HG02571 (cell line): ENCODE measurements at regions not wholly inside any gene's neighbourhood (a gene's known extent, or its start where the extent isn't known, plus 50 kb on each side); places are given as distances from the start of the nearest gene placed in this dataset.

ENCODE experiments used
- ATAC-seq: cut with Tn5 transposase; IDR thresholded peaks from one replicate; pipeline ENCODE4 v1.9.1; 2021; ENCODE audit warnings: mild to moderate bottlenecking, moderate library complexity; ENCODE audit not compliant: unreplicated experiment

DNA sequence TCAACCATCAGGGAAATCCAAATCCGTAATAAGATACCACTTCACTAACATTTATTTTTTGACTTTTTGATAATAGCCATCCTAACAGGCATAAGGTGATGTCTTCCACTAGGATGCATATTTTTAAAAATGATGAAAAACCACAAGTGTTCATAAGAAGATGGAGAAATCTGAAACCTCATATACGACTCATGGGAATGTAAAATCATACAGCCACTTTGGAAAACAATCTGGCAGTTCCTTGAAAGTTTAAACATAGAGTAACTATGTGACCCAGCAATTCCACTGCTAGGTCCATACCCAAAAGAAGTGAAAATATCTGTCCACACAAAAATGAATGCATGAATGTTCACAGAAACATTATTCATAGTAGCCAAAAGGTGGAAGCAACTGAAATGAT lies 431.0 kb downstream of the ENC1 start:
- no peak for ATAC-seq

DNA sequence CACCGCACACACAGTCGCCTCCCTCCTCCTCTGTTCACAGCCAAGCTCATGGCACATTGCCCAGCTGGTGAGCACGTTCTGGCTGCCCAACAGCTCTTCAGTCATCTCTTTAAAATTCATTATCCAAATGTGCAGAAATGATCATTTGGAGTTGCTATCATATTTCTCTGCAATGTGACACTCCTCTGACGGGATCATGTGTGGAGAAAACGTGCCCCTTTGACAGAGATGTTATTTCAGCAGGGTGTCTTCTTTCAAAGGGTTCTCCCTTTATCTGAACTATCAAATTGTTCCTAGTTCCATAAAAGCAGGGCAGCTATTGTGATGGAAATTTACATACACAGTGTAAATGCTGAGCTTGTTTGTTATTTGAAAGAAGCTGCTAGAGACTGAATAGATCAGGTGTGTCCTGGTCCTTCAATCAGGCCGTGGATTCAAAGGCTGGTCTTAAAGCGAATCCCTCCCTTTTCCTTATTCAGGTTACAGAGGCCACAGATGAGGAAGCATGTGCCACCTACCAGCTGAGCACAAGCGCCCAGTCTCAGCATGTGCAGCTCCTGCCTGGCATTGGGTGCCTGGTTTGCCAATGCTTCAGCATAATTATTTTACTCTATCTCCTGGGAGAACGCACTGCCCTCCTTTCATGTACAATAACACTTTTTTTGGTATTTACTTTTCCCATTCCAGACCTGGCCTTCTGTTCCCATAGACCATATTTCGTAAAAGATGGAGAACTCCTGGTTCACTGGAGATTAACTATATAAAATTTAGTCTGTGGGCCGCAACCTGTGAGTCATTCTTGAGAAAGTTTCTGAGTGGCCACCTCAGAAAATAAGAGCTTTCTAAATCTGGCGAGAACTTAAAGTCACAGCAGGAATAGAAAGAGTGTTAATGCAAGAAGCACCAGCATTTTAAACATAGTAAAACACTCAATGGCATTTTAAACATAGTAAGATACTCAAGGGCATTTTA lies 433.7 kb downstream of the ENC1 start:
- no peak for ATAC-seq

DNA sequence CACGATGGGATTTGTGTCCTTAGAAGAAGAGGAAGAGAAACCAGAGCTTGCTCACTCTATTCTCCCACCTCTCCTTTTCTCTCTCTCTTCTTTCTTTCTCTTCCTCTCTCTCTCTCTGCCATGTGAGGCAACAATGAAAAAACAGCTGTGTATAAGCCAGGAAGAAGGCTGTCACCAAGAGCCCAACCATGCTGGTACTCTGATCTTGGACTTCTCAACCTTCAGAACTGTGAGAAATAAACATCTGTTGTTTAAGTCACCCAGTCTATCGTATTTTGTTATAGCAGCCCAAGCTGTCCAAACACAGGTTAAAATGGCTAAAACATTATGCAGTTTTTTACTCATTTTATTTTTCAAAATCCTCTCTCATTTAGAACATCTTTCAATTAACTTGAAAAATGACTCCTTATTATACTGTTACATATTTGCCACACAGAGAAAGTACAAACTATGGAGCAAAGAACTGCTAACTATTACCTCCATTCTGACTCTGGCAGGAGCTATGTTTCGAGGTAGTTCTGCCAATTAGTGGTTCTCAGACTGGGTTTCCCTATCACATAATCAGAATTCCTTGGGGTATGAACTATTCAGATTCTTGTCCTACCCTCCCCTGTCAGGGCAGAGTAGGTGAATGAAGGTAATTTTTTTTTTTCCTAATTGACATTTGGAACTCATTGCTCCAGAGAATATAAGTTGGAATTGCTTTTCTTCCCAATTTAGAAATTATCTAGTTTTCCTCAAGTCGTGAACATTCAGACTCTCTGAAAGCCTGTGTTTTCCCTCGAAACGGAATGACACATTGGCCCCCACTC lies 434.6 kb downstream of the ENC1 start:
- ATAC-seq: no peak

DNA sequence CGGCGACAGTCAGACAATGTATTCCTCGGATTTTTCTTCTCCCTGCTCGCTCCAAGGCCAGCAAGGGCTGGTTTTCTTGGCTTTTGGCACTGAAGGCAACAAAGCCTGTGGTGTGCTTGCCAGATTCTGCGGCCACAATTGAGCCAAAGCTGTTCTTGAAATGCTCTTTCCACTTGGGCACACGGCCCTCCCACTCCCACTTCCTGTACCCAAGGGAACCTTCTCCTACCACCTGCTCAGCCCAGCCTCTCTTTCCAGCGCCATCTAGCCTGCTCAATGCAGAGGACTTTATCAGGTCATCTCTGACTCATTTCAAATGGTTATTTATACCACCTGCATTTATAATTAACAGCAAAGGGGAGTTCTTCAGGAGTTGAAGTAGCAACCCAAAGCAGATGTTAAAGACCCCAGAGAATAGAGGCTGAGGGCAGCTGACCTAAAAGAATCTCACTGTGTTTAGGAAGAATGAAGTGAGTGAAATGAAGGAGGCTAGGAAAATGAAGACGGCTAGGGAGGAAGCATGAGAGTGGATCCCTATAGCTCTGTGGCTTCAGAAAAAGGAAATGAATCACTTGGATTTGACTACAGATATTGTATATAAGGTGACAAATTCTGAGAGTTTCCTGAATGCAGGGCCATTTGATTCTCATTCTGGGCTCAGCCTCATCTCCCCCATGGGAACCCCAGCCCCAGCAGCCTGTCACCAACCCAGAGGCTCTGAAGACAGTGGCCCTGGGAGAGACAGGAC lies 439.0 kb downstream of the ENC1 start:
- peak; percentile 42 for ATAC-seq

DNA sequence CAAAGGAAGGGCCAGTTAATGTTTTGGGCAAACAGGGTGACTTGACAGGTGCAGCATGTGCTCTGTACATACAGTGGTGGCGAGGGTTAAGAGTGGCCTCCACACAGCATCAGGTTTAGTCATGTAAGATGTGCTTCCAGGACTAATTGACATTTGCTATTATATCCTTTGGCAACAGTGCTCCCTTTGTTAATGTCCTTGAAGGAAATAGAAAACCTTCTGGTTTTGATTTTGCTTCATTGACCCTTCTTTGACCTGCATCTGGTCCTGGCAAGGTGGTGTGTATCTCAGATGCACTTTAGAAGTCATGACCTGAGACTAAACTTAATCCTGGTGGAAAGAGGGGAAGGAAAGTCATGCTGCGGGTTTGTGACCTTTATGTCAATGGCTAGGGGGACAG lies 440.0 kb downstream of the ENC1 start:
- ATAC-seq: no peak

DNA sequence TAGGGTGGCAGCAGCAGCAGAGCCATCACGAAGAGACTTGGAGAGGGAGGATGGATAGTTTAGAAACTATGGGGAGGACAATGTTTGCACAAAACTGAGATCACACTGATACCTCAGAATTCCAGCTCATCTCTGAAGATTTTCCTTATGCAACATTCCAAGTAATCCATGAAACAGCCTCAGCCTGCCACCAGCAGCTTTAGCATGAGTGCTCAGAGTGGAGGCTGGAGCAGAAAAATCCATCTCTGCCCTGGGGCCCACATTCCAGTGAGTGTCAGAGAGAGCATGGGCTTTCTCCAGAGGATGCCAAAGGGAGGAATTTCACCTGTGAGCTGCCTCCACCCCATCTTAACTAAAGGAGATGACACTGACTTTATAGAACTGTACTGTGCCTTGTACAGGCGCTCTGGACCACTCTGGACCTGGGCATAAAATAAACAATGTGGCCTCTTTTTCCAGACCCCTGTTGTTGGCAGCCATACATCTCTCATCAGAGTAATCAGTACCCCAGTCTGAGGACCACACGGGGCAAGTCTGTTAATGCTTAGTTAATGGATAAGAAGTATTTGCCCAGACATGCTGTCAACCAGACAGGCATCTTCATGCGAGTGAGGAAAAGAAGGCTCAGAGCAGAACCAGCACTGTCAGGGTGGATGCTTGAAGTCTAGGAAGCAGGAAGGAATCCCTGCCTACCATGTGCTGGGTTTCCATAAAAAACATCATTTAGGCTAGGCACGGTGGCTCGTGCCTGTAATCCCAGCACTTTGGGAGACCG lies 440.9 kb downstream of the ENC1 start:
- ATAC-seq: no peak

DNA sequence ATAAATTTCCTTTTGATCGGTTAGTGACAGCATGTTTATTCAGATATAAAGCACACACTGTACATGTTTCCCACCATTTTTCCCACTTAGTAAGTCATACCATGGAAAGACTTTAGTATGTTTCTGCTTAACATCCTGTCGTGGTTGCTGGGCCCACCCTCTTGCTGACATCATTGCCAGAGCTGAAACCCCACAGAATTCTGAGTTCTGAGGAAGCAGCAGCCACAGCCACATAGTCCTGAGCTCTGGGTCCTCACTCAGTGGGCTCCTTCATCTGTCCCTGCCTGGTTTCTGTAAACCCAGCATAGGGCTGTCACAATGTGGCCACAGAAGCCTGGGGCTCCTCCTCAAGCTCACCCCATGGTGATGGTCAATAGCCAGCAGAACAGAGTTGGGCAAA lies 441.5 kb downstream of the ENC1 start:
- ATAC-seq: no peak

DNA sequence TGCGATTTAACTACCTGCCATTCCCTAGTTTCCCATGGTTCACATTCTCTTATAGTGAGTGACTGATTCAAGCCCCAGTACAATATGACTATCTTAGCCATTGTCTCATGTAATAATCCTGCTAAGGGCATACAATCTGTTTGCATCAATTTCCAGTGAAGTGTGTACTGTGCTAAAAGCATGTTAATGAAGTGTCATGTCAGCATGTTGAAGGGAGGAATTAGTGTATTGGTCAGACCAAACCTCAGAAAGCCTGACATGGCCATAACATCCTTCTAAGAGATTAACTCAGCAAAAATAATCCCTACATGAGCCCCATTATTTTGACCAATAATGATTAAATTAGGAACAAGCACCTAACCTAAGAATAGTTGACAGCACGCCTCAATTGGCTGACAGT lies 442.4 kb downstream of the ENC1 start:
- no peak for ATAC-seq

DNA sequence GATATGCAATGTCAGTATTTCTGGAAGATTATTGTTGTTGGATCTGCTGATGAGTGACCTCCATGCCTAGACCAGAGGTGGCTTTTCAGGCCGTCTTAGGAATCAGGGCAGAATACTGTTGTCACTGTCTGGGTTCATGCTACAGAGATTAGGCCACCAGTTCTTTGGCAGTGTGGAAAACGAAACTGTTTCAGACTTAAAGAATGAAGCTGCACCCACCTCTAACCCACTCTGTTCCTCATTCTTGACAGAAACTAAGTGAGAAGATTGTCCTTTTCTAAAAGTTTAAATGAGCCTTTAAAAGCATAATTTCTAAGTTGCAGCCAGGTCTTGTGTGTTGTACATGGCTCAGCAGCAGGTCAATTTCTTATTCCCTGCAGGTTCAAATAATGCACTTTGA lies 444.3 kb downstream of the ENC1 start:
- peak; percentile 67 for ATAC-seq

DNA sequence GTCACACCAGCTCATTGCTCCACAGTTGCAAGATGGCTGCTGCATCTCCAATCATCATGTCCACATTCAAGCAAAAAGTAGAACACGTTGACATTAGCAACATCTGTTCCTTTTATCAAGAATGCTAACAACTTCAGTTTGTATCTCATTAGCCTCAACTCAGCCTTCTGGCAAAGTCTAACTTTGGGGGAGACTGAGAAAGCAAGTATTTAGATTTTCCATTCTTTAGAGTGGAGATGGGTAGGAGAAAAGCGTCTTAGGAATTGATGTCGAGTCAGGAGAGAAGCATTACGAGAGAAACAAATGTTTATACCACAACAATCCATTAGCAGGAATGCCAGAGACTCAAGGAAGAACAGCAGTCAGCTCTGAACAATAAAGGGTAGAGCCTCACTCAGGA lies 446.3 kb downstream of the ENC1 start:
- no peak for ATAC-seq

DNA sequence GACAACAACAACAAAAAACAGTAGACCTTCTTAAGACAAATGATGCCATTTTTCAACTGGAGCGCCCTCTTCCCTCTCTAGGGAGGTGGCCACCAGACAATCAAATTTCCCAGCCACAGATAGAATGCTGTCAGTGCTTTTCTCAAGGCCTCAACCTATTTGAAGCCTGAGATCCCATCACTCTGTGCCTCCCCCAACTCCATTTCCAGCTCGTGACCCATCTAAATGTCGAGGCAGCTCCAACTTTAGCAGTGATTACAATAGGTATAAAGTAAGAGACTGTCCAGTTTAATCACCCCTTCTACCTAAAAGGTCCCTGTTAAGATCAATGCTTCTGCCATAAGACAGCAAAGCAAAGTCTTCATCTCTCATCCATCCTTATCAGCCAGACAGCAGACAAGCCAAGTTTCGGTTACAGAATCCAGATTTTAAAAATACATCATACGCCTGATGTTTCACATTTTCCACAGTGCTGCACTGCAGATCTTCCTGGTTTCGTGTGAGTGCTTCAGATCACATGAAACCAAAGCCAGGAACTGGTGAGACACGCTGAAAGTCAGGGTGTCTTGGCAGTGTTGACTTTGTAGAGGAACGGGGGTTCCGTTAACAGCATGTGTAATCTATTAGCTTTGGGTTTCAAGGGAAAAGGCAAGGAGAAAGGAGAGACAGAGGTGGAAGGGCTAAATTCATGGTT lies 447.8 kb downstream of the ENC1 start:
- no peak for ATAC-seq

DNA sequence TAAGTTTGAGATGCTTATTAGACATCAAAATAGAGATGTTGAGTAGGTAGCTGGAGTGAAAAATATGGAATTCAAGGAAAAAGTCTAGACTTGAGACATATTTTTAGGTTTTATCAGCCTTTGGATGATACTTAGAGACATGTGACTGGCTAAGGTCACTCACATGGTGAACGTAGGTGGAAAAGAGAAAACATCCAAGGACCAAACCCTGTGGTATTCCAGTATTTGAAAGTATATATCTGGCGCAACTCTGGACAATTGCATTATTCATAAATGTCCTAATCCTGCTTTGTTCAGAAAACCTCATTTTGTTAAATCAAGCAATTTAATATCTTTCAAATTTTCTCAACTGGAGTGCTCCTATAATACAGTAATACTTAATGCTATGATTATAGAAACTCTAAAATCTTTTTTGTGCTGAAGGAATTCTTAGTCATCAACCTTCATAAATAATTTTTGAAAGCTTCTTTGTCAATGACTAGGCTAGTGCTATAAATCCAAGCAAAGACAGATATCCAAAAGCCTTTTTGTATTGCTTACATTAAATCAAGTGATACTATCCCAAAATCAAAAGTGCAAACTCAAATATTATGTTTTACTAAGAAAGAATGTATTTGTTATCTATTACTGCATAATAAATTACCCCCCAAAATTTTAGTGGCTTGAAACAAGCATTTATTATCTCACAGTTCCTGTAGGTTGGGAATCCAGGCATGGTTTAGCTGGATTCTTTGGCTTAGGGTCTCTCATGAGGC lies 452.0 kb downstream of the ENC1 start:
- ATAC-seq: no peak

DNA sequence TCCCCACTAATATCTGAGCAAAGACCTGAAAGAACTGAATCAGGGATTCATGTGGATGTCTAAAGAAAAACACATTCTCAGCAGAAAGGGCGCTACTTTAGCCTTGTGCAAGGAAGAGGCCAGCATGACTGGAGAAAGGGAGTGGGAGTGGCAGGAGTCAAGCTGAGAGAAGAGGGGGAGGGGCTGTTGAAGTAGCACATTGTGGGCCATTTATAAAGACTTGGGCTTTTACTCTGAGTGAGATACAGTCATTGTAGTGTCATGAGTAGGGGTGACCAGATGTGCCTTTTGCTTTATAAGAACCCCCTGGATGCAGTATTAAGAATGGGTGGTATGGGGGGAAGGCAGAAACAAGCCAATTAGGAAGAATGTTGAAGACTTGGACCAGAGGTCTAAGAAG lies 452.8 kb downstream of the ENC1 start:
- no peak for ATAC-seq

DNA sequence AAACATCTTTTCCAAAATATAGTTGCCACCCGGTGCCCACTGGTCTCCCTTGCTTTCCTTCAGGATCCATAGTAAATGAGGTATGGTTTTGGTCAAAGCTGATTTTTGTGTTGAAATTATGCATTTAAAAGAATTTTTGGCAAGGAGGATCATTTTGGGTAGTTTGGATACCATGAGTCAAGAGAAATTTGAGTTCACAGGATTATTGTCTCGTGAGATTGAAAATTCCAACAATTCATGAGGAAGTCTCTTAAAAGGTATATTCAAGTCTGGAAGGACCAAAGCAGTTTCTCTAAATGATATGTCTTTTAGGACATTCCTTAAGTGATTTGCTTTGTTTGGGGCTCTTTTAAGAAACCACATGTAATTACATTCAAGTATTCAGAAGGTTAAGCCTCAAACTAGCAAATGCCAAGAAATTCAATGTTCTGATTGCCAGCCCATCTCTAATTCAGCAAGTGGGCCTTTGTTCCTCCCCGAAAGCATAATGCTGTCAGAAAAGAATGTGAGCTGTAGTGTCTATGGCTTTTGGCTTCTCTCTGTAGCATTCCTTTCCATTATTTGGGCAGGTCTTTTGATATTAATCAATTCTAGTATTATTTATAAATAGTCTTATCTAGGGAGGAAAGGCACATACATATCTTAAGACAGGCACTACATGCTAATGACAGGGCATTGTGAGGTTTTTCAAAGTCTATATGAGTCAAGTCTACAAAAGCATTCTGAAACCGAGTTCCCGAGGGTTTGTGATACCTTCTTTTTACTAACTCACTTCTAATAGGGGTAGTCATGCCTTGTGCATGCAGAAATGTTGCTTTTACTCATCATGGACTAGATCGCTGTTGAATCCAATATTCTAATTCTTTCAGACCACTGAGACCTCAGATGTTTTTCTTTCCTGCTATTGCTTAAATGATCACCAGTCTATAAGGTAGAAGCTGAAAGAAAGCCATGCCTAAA lies 453.9 kb downstream of the ENC1 start:
- ATAC-seq: no peak

DNA sequence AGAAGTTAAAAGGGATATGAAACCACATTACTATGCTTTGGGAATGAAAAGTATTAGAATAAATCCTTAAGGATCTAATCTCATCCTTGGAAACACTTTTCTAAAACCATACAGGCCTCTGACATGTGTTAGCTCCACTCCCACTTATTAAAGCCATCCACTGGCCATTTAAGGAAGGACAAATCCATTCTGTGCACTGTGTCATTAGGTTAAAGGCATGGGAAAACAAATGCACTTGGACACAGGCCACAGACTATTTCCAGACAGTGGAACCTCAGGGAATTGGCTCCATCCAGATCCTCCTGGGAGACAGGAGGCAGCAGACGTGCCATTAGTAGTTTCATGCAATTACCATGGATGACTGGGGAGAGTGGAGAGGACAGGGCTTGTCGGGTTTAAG lies 454.9 kb downstream of the ENC1 start:
- no peak for ATAC-seq

DNA sequence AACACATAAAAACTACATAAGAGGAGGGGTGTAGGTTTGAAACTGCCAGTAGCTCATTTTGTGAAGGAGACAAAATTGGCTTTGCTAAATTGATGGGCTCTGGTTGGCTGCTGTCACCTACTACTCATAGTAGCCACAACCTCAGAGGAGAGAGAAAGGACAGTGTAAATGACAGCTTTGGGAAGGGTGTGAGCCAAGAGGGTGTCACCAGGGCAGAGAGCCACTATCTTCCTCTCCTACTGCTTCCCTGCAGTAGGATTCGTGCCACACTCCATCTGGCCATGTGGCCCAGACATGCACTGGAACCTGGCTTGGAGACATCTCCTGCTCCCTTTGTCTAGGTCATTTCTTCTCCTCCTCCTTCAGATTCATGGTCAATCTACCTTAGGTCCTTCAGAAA lies 455.9 kb downstream of the ENC1 start:
- no peak for ATAC-seq

DNA sequence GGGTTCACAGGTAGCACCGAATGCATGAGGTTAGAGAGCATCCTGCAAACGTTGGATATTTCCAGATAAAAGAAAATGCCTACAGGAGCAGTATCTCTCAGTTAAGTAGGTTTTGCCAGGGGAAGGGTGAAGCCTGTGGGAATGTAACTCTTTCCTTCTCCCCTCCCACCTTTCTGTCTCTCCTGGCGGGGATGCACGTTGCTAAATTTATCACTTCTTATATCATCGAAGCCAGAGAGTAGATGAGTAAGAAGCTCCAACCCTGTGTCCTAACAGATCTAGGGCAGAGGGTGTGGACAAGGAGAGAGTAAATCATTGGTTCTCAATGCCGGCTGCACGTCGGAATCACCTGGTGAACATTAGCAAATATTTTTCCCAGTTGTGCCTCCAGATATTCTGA lies 457.5 kb downstream of the ENC1 start:
- no peak for ATAC-seq

DNA sequence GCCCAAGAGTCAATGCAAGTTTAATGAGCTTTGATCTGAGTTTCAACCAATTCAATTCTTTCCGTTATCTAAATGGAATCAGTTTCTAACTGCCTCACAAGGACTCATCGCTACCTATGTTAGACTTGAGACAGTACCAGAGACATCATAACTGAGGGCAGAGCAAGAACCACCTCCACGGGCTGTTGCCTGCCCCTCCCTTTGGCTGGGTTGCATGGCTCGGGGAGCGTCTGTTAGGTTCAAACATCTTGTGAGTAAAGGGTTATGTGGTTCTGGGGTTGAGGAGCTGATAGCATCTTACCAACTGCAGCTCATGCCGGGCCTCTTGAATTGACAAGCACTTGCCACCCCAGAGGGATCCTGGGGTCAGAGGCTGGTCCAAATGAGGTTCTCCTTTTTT lies 457.9 kb downstream of the ENC1 start:
- ATAC-seq: no peak
